Lower lobe of right lung (tissue), 2 donors: ENCODE measurements at regions not wholly inside any gene's neighbourhood (a gene's known extent, or its start where the extent isn't known, plus 50 kb on each side); places are given as distances from the start of the nearest gene placed in this dataset.

Experiments used
- ATAC-seq, 2 donors: fragments of 200-7000 bp; cut with Tn5 transposase; one replicate each; pipeline ENCODE4 v1.9.1; 2020 to 2022; ENCODE audit warnings: mild to moderate bottlenecking in 2 of 2, moderate library complexity in 2 of 2
- DNase-seq: peaks from one replicate; pipeline ENCODE4 v3.0.0-alpha.2; 2020
- H3K27ac ChIP-seq: fragments of 200-600 bp; one replicate; pipeline ENCODE4 v1.8.0; 2022
- H3K27me3 ChIP-seq: fragments of 200-600 bp; one replicate; pipeline ENCODE4 v1.8.0; 2022; ENCODE audit warnings: low read depth
- H3K36me3 ChIP-seq: fragments of 200-600 bp; one replicate; pipeline ENCODE4 v1.8.0; 2022; ENCODE audit warnings: mild to moderate bottlenecking
- H3K4me1 ChIP-seq: fragments of 200-600 bp; one replicate; pipeline ENCODE4 v1.8.0; 2022
- H3K4me3 ChIP-seq: fragments of 200-600 bp; one replicate; pipeline ENCODE4 v1.8.0; 2022; ENCODE audit warnings: mild to moderate bottlenecking
- H3K9me3 ChIP-seq: fragments of 200-600 bp; one replicate; pipeline ENCODE4 v1.8.0; 2022
- CTCF ChIP-seq: fragments of 200-600 bp; IDR thresholded peaks from one replicate; pipeline ENCODE4 v1.8.0; 2022; ENCODE audit warnings: antibody characterized with exemption, mild to moderate bottlenecking
- intact Hi-C: fragments of 100-400 bp; cut with DNase I; formaldehyde crosslinking; loops from one replicate; pipeline ENCODE4 v1.11.0; 2022
- donor health status: DM: no; HTN: yes; CAD: no; lungs with severe emphysema.

- Histone ChIP-seq H3K27me3 (no peaks in the 10 kb centered on the region), H3K36me3 (no peaks in the 10 kb centered on the region), H3K4me1 (no peaks in the 10 kb centered on the region), H3K4me3 (no peak overlapping the region), H3K27ac (no peak overlapping the region), H3K9me3 (no peaks in the 10 kb centered on the region)
- no peak for TF ChIP-seq CTCF
- intact Hi-C loops = no loop called here
- ATAC-seq (no peak), DNase-seq (no peak)
These were observed 308.4 kb upstream of the LRFN5 start for GRCh38 chr14:41298328-41298690.

- H3K36me3 ChIP-seq = no peaks in the 10 kb centered on the region
- no peak for TF ChIP-seq CTCF
- DNase-seq (no peak), ATAC-seq (no peak)
- no peaks in the 10 kb centered on the region for H3K27me3 ChIP-seq
- intact Hi-C loops = no loop called here
- no peak overlapping the region for H3K4me3 ChIP-seq
- no peaks in the 10 kb centered on the region for H3K4me1 ChIP-seq
- no peaks in the 10 kb centered on the region for H3K9me3 ChIP-seq
- H3K27ac ChIP-seq = no peak overlapping the region
These were observed 308.9 kb upstream of the LRFN5 start for GRCh38 chr14:41297576-41298327.

GRCh38 chr14:41295734-41296133 is 310.9 kb upstream of the LRFN5 start:
- Histone ChIP-seq H3K9me3 (no peaks in the 10 kb centered on the region), H3K4me3 (no peak overlapping the region), H3K4me1 (no peaks in the 10 kb centered on the region), H3K27me3 (no peaks in the 10 kb centered on the region), H3K36me3 (no peaks in the 10 kb centered on the region), H3K27ac (no peak overlapping the region)
- no peak for DNase-seq
- TF ChIP-seq CTCF = no peak
- intact Hi-C loops = no loop called here
- no peak for ATAC-seq

GRCh38 chr14:41289025-41289424 is 317.7 kb upstream of the LRFN5 start:
- ATAC-seq (no peak), DNase-seq (no peak)
- H3K27me3 ChIP-seq = no peaks in the 10 kb centered on the region
- H3K27ac ChIP-seq = no peak overlapping the region
- TF ChIP-seq CTCF = no peak
- H3K9me3 ChIP-seq = no peaks in the 10 kb centered on the region
- no peaks in the 10 kb centered on the region for H3K36me3 ChIP-seq
- no peak overlapping the region for H3K4me3 ChIP-seq
- intact Hi-C loops = no loop called here
- H3K4me1 ChIP-seq = no peaks in the 10 kb centered on the region

- DNase-seq (no peak), ATAC-seq (no peak)
- Histone ChIP-seq H3K36me3 (no peaks in the 10 kb centered on the region), H3K27me3 (no peaks in the 10 kb centered on the region), H3K4me1 (no peaks in the 10 kb centered on the region), H3K4me3 (no peak overlapping the region), H3K27ac (no peak overlapping the region), H3K9me3 (no peaks in the 10 kb centered on the region)
- intact Hi-C loops = no loop called here
- no peak for TF ChIP-seq CTCF
These were observed 321.4 kb upstream of the LRFN5 start for GRCh38 chr14:41285186-41285748.
